ENCODE measurements at regions not wholly inside any gene's neighbourhood (a gene's known extent, or its start where the extent isn't known, plus 50 kb on each side); places are given as distances from the start of the nearest gene placed in this dataset.
A peak's percentile ranks its signal among the peaks of the same experiment; 100 is the strongest.

GRCh38 chr2:71938108-71938507 lies 209.6 kb downstream of the CYP26B1 start:
- DNase-seq (ENCODE audit: low spot score), result no peak

- no peak for DNase-seq (ENCODE audit: low spot score)
Observed at GRCh38 chr2:71937396-71937795, 210.3 kb downstream of the CYP26B1 start.

- DNase-seq (ENCODE audit: low spot score), result no peak
Observed at GRCh38 chr2:71936076-71937030, 211.3 kb downstream of the CYP26B1 start.

- DNase-seq (ENCODE audit: low spot score), result no peak
Observed at GRCh38 chr2:71935262-71935848, 212.3 kb downstream of the CYP26B1 start.

- no peak for DNase-seq (ENCODE audit: low spot score)
Observed at GRCh38 chr2:71934595-71935261, 212.9 kb downstream of the CYP26B1 start.

GRCh38 chr2:71934320-71934593 lies 213.4 kb downstream of the CYP26B1 start:
- DNase-seq (ENCODE audit: low spot score), result no peak

- peak; percentile 33 for DNase-seq (ENCODE audit: low spot score)
Observed at GRCh38 chr2:71933467-71934319, 214.0 kb downstream of the CYP26B1 start.

- no peak for DNase-seq (ENCODE audit: low spot score)
Observed at GRCh38 chr2:71932780-71933466, 214.7 kb downstream of the CYP26B1 start.

- DNase-seq (ENCODE audit: low spot score), result no peak
Observed at GRCh38 chr2:71932037-71932779, 215.5 kb downstream of the CYP26B1 start.

GRCh38 chr2:71930049-71930681 lies 217.5 kb downstream of the CYP26B1 start:
- DNase-seq (ENCODE audit: low spot score), result no peak

- DNase-seq (ENCODE audit: low spot score), result no peak
Observed at GRCh38 chr2:71929482-71929772, 218.2 kb downstream of the CYP26B1 start.

- DNase-seq (ENCODE audit: low spot score), result no peak
Observed at GRCh38 chr2:71928734-71929481, 218.8 kb downstream of the CYP26B1 start.

GRCh38 chr2:71927757-71928715 lies 219.6 kb downstream of the CYP26B1 start:
- DNase-seq (ENCODE audit: low spot score), result no peak

- DNase-seq (ENCODE audit: low spot score), result no peak
Observed at GRCh38 chr2:71926876-71927756, 220.5 kb downstream of the CYP26B1 start.

- DNase-seq (ENCODE audit: low spot score), result no peak
Observed at GRCh38 chr2:71926089-71926447, 221.6 kb downstream of the CYP26B1 start.

GRCh38 chr2:71925268-71926088 lies 222.2 kb downstream of the CYP26B1 start:
- DNase-seq (ENCODE audit: low spot score), result no peak
